H9 (cell line): ENCODE measurements at regions not wholly inside any gene's neighbourhood (a gene's known extent, or its start where the extent isn't known, plus 50 kb on each side); places are given as distances from the start of the nearest gene placed in this dataset.

Experiments
- DNase-seq: peaks from one replicate; pipeline ENCODE4 v3.0.0-alpha.2; 2017
- H2AFZ ChIP-seq: one replicate; pipeline ENCODE4 v1.6.1; 2013; ENCODE audit warnings: mild to moderate bottlenecking, low read length, control low read depth, moderate library complexity
- H2AK5ac ChIP-seq: 2 replicates; pipeline ENCODE4 v1.6.1; 2013; ENCODE audit warnings: low read length, control low read depth, mixed read lengths; ENCODE audit not compliant: insufficient read length
- H2BK120ac ChIP-seq: one replicate; pipeline ENCODE4 v1.6.1; 2013; ENCODE audit warnings: low read depth, mild to moderate bottlenecking, low read length, control low read depth, inconsistent platforms; ENCODE audit not compliant: poor library complexity, severe bottlenecking
- H2BK12ac ChIP-seq: 2 replicates; pipeline ENCODE4 v1.6.1; 2013; ENCODE audit warnings: low read length, control low read depth, mixed read lengths, low read depth; ENCODE audit not compliant: insufficient read length
- H2BK15ac ChIP-seq: 2 replicates; pipeline ENCODE4 v1.6.1; 2013; ENCODE audit warnings: low read depth, low read length, control low read depth
- H2BK20ac ChIP-seq: one replicate; pipeline ENCODE4 v1.6.1; 2013; ENCODE audit warnings: low read depth, mild to moderate bottlenecking, low read length, control low read depth, inconsistent platforms; ENCODE audit not compliant: poor library complexity, severe bottlenecking
- H2BK5ac ChIP-seq: 2 replicates; pipeline ENCODE4 v1.6.1; 2013; ENCODE audit warnings: low read length, control low read depth, mixed read lengths; ENCODE audit not compliant: insufficient read length
- H3K14ac ChIP-seq: 2 replicates; pipeline ENCODE4 v1.6.1; 2013; ENCODE audit warnings: low read length, control low read depth; ENCODE audit not compliant: insufficient read depth
- H3K18ac ChIP-seq: 2 replicates; pipeline ENCODE4 v1.6.1; 2013; ENCODE audit warnings: low read depth, mild to moderate bottlenecking, mixed read lengths, low read length, control low read depth; ENCODE audit not compliant: insufficient read length
- H3K23ac ChIP-seq: 2 replicates; pipeline ENCODE4 v1.6.1; 2013; ENCODE audit warnings: low read length, control low read depth, mixed read lengths, low read depth; ENCODE audit not compliant: insufficient read length
- H3K23me2 ChIP-seq: 2 replicates; pipeline ENCODE4 v1.6.1; 2013; ENCODE audit warnings: low read depth, mild to moderate bottlenecking, mixed read lengths, low read length, control low read depth; ENCODE audit not compliant: insufficient read length, poor library complexity, severe bottlenecking
- H3K27ac ChIP-seq: 2 replicates; pipeline ENCODE4 v1.5.1; 2013; ENCODE audit warnings: low read length, control low read depth, mixed read lengths, low read depth; ENCODE audit not compliant: insufficient read length
- H3K27me3 ChIP-seq: 2 replicates; pipeline ENCODE4 v1.6.1; 2013; ENCODE audit warnings: low read length, control low read depth, inconsistent platforms; ENCODE audit not compliant: insufficient read depth
- H3K4ac ChIP-seq: 2 replicates; pipeline ENCODE4 v1.6.1; 2013; ENCODE audit warnings: low read depth, mild to moderate bottlenecking, control low read depth, inconsistent platforms, low read length, moderate library complexity
- H3K4me1 ChIP-seq: 2 replicates; pipeline ENCODE4 v1.6.1; 2013; ENCODE audit warnings: low read length, control low read depth, inconsistent platforms; ENCODE audit not compliant: insufficient read depth
- H3K4me2 ChIP-seq: 2 replicates; pipeline ENCODE4 v1.6.1; 2013; ENCODE audit warnings: low read length, control low read depth, mixed read lengths; ENCODE audit not compliant: insufficient read length, insufficient read depth
- H3K56ac ChIP-seq: 2 replicates; pipeline ENCODE4 v1.6.1; 2013; ENCODE audit warnings: low read depth, mild to moderate bottlenecking, mixed read lengths, low read length, control low read depth; ENCODE audit not compliant: insufficient read length
- H3K79me1 ChIP-seq: 2 replicates; pipeline ENCODE4 v1.6.1; 2013; ENCODE audit warnings: low read depth, mild to moderate bottlenecking, moderate library complexity, low read length, control low read depth, inconsistent platforms; ENCODE audit not compliant: insufficient read depth, poor library complexity, severe bottlenecking
- H3K79me2 ChIP-seq: 2 replicates; pipeline ENCODE4 v1.6.1; 2013; ENCODE audit warnings: low read length, control low read depth, inconsistent platforms; ENCODE audit not compliant: insufficient read depth
- H3K9ac ChIP-seq: 2 replicates; pipeline ENCODE4 v1.6.1; 2013; ENCODE audit warnings: low read length, control low read depth, mixed read lengths; ENCODE audit not compliant: insufficient read length; ENCODE audit errors: extremely low read depth
- H3K9me3 ChIP-seq: one replicate; pipeline ENCODE4 v1.6.1; 2013; ENCODE audit warnings: low read depth, low read length, inconsistent platforms; ENCODE audit not compliant: control insufficient read depth
- H3T11ph ChIP-seq: one replicate; pipeline ENCODE4 v1.6.1; 2013; ENCODE audit warnings: mild to moderate bottlenecking, low read length, control low read depth, inconsistent platforms
- H4K20me1 ChIP-seq: one replicate; pipeline ENCODE4 v1.6.1; 2013; ENCODE audit not compliant: control insufficient read depth, insufficient read length, insufficient read depth
- H4K5ac ChIP-seq: 2 replicates; pipeline ENCODE4 v1.6.1; 2013; ENCODE audit warnings: low read depth, mild to moderate bottlenecking, mixed read lengths, low read length, control low read depth; ENCODE audit not compliant: insufficient read length
- H4K8ac ChIP-seq: replicated peaks from 2 replicates; pipeline ENCODE4 v1.6.1; 2013; ENCODE audit warnings: low read length, control low read depth, mixed read lengths, low read depth; ENCODE audit not compliant: insufficient read length
- H4K91ac ChIP-seq: 2 replicates; pipeline ENCODE4 v1.6.1; 2013; ENCODE audit warnings: low read depth, mild to moderate bottlenecking, moderate library complexity, mixed read lengths, low read length, control low read depth; ENCODE audit not compliant: insufficient read length
- H3K27ac Mint-ChIP-seq, 3 experiments: 2 replicates in 2 of 3; 3 replicates in 1 of 3; pipeline ENCODE4 v1.8.0; 2020 to 2021; ENCODE audit warnings: mixed read lengths in 3 of 3, mild to moderate bottlenecking in 1 of 3, moderate library complexity in 1 of 3
- H3K27me3 Mint-ChIP-seq: 2 replicates; pipeline ENCODE4 v1.8.0; 2021; ENCODE audit warnings: low read depth, mild to moderate bottlenecking, moderate library complexity, mixed read lengths
- H3K36me3 Mint-ChIP-seq, 3 experiments: 2 replicates in 2 of 3; 3 replicates in 1 of 3; pipeline ENCODE4 v1.8.0; 2020 to 2021; ENCODE audit warnings: low read depth in 3 of 3, mixed read lengths in 3 of 3; ENCODE audit not compliant: insufficient read depth in 1 of 3
- H3K4me1 Mint-ChIP-seq, 2 experiments: 2 replicates each; pipeline ENCODE4 v1.8.0; 2020; ENCODE audit warnings: mixed read lengths in 2 of 2
- H3K4me3 Mint-ChIP-seq, 2 experiments: 2 replicates in 1 of 2; 3 replicates in 1 of 2; pipeline ENCODE4 v1.8.0; 2020 to 2021; ENCODE audit warnings: mild to moderate bottlenecking in 2 of 2, mixed read lengths in 2 of 2, moderate library complexity in 1 of 2
- H3K9me3 Mint-ChIP-seq, 2 experiments: 2 replicates in 1 of 2; 3 replicates in 1 of 2; pipeline ENCODE4 v1.8.0; 2020; ENCODE audit warnings: mild to moderate bottlenecking in 2 of 2, mixed read lengths in 2 of 2, moderate library complexity in 1 of 2
- CTCF ChIP-seq: fragments of 200-600 bp; sonication (generic); conservative IDR thresholded peaks from 3 replicates; pipeline ENCODE4 v1.8.0; 2021; ENCODE audit warnings: antibody characterized with exemption, mild to moderate bottlenecking
- WGBS: extraction: QIAGEN DNeasy Blood & Tissue Kit; methylation state at CpG from one replicate; pipeline ENCODE4 v1.1.7; 2013; ENCODE audit warnings: missing lambda C conversion rate, low lambda C conversion rate, mixed read lengths; ENCODE audit not compliant: insufficient read length; ENCODE audit errors: extremely low coverage; 5-methylcytosine and 5-hydroxymethylcytosine counted together

- Histone ChIP-seq H4K91ac (no peak overlapping the region), H3K14ac (no peak overlapping the region), H3K79me2 (no peaks in the 10 kb centered on the region), H3K23me2 (no peaks in the 10 kb centered on the region), H2BK120ac (no peak overlapping the region), H2BK20ac (no peak overlapping the region), H3K4me1 (no peaks in the 10 kb centered on the region), H2AFZ (no peak overlapping the region), H3K9ac (no peak overlapping the region), H3K27ac (no peak overlapping the region), H4K8ac (no peak overlapping the region), H3K56ac (no peak overlapping the region), H2BK12ac (no peak overlapping the region), H2BK5ac (no peak overlapping the region), H3K4ac (no peak overlapping the region), H2BK15ac (no peak overlapping the region), H3K79me1 (no peaks in the 10 kb centered on the region), H3K9me3 (no peaks in the 10 kb centered on the region), H3K23ac (no peak overlapping the region), H3K18ac (no peak overlapping the region), H3K4me2 (no peak overlapping the region), H2AK5ac (no peak overlapping the region), H4K5ac (no peak overlapping the region), H4K20me1 (no peaks in the 10 kb centered on the region), H3T11ph (no peak overlapping the region), H3K27me3 (no peaks in the 10 kb centered on the region)
- no CpG with 5 or more reads among the region's 2 CpGs for WGBS
- peaks cover 3 to 4% of the 10 kb centered on the region in 2 experiments; a peak in 2 of 5 replicates for H3K9me3 Mint-ChIP-seq
- peaks cover 0 to 9% (median 0%) of the 10 kb centered on the region in 3 experiments; a peak in 2 of 7 replicates for H3K36me3 Mint-ChIP-seq
- DNase-seq = no peak
- no peaks in the 10 kb centered on the region for H3K4me1 Mint-ChIP-seq
- TF ChIP-seq CTCF = no peak
- no peaks in the 10 kb centered on the region for H3K27me3 Mint-ChIP-seq
- no peak overlapping the region for H3K27ac Mint-ChIP-seq
- H3K4me3 Mint-ChIP-seq = no peak overlapping the region
Measured at GRCh38 chr3:165455360-165455759, 259.2 kb upstream of the SLITRK3 start.
